TTC549 (cell line): ENCODE measurements at regions not wholly inside any gene's neighbourhood (a gene's known extent, or its start where the extent isn't known, plus 50 kb on each side); places are given as distances from the start of the nearest gene placed in this dataset.

Experiments used
- FAIRE-seq: peaks from 2 replicates; lab custom pipeline; 2012; peaks lifted over from hg19 to GRCh38; lab: Jason Lieb, UNC

DNA sequence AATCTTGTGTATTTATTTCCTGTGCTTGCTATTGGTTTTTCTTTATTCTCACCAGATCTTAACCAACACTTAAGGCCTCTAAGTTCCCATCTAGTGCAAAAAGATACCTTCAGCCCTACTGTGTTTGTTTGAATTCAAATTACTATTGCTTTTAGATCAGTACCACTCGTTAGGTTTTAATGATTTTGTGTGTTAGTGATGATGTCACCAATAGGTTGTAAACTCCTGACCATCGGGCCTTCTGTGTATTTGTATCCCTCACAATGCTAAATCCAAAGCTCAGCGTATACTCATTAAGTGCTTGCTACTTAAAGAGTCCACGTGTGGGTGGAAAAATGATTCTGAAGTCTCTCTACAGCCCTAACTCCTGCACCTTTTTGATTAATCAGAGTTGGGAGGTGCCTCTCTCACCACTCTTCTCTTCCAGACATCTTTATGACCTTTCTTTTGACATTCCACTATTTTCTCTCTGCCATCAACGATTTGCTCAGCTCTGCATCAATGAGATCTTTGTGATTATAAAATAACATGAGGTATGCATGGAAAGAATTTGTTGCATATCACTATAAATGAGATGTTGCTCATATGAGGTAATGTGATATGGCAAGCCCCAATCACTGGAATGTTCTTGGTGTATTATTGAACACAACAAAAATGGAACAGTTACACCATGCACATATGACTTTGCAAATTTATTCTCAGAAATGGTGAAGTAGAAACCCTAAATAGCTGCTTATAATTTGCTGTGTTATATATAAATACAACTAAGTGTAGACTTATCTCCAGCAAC is 55.1 kb upstream of the LAMA2 start:
- FAIRE-seq: no peak

DNA sequence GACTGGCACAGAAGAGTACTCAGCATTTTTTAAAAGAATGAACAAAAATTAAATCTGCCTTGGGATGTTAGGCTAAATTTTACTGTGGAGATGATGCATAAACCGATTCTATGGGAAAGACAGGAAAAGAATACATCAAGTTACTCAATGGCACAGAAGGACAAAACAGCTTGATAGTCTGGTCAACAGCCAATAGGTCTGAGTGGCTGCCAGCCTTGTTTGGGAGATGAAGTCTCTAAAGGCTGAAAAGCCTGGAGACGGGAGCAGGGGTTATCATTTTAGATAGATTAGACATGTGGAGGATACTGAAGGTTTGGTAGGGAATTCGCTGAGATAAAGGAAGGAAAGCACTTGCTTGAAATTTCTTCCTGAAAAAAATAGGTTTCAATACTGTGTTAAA is 56.3 kb upstream of the LAMA2 start:
- FAIRE-seq: no peak

DNA sequence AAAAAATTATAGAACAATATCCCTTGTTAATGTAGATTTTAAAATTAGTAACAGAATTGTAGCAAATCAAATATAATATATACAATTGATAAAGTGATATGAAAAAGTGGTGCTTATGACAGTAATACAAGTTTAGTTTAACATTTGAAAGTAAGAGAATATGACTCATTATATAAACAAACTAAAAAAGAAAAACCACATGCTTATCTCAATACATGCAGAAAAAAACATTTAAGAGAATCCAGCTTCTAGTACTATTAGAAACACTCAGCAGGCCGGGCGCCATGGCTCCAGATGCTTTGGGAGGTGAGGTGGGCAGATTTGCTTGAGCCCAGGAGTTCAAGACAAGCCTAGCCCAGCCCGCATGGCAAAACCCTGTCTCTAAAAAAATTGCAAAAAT is 60.7 kb upstream of the LAMA2 start:
- FAIRE-seq: no peak

GRCh38 chr6:128821116-128821515 is 61.8 kb upstream of the LAMA2 start:
- no peak for FAIRE-seq

- no peak for FAIRE-seq
Observed at GRCh38 chr6:128808856-128809255, 74.1 kb upstream of the LAMA2 start.

- FAIRE-seq: no peak
Observed at GRCh38 chr6:128807577-128807976, 75.4 kb upstream of the LAMA2 start.

DNA sequence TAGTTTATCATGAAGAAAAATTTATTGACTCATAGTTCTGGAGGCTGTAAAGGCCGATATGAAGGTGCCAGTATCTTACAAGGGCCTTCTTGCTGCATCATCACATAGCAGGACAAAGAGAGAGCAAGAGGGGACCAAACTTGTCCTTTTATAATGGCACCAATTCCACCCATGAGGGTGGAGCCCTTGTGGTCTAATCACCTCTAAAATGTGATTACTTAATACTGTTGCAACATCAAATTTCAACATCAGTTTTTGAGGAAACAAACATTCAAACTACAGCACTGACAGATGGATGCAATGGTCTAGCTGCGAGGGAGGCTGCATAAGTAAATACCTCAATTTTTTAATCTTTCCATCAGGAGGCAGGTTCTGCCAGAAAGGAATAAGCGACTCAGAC is 76.7 kb upstream of the LAMA2 start:
- FAIRE-seq: no peak

DNA sequence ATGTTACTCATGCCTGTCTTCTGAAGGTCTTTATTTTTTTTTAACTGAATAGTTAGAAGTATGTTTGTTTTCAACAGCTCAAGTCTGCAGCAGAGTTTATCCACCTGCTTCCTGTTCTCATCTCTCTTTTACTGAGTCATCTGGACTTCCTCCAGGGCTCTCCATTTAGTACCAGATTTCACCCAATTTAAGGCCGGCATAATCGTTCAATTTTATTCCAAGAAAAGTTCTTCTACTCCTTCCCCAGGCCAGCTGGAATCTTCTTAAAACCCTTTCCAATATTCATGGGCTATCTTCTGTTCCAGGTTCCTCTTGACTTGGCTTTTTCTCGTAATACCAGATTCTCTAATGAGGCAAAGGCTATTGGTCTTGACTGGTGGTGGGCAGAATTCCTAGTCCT is 79.0 kb upstream of the LAMA2 start:
- FAIRE-seq: no peak

DNA sequence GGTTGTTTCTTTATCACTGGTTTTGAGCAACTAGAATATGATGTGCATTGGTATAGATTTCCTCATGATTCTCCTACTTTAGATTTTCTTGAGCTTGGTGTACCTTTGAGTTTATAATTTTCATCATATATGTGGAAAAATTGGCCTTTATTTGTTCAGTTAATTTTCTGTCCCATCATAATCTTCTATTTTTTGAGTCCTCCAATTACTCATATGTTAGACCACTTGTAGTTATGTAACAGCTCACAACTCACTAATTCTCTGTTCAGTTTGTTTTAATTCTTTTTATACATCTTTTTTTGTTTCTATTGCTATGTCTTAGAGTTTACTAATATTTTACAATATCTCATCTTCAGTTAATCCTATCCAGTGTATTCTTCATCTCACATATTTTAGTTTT is 81.3 kb upstream of the LAMA2 start:
- no peak for FAIRE-seq

DNA sequence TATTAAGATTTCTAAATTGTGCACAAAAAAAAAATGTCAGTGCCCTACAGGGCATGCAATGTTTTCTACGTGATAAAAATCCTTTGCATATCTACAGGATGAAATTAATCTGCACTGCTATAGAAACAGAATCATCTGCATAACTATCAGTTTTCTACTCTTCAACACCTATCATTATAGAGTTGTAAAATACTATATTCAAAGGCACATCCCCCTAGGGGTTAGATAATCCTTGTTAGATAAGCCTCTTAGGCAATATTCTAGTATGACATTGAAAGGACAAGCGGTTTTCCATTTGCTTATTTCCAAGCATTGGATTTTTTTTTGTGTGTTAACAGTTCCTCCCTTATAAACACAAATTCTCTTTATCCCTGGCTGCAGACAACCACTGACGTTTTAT is 98.7 kb upstream of the LAMA2 start:
- no peak for FAIRE-seq

DNA sequence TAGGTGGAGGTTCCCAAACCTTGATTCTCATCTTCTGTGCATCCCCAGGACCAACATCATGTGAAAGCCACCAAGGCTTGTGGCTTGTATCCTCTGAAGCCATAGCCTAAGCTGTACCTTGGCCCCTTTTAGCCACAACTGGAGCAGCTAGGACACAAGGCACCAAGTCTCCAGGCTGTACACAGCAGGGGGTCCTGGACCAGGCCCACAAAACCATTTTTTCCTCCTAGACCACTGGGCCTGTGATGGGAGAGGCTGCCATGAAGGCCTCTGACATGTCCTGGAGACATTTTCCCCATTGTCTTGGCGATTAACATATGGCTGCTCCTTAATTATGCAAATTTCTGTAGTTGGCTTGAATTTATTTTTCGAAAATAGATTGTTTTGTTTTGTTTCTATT is 114.8 kb upstream of the LAMA2 start:
- no peak for FAIRE-seq

DNA sequence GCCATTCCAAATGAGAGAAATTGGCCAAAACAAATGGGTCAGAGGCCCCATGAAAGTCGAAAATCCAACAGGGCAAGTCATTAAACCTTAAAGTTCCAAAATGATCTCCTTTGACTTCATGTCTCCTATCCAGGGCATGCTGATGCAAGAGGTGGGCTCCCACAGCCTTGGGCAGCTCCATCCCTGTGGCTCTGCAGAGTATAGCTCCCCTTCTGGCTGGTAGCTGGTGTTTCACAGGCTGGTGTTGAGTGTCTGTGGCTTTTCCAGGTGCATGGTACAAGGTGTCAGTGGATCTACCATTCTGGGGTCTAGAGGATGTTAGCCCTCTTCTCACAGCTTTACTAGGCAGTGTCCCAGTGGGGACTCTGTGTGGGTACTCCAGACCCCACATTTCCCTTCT is 115.2 kb upstream of the LAMA2 start:
- FAIRE-seq: no peak

GRCh38 chr6:128767150-128767549 is 115.8 kb upstream of the LAMA2 start:
- FAIRE-seq: no peak

GRCh38 chr6:128763599-128764300 is 119.2 kb upstream of the LAMA2 start:
- FAIRE-seq: no peak

DNA sequence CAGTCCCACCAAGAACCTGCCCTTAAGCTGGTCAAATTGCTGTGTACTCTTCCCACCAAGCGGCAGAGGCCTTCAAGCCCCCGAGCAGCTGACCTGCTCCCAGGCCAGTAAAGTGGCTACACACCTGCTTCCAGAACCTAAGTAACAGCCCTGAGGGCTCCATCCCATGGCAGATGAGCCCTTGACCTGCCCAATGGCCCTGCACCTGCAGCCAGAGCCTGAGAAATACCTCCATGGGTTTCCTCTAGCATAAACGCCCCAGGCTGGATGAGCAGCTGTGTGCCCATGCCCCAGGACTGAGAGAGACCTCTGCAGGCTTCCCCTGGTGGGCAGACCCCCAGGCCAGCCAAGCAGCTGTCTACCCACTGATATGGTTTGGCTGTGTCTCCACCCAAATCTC is 123.0 kb upstream of the LAMA2 start:
- FAIRE-seq: no peak

- no peak for FAIRE-seq
Observed at GRCh38 chr6:128759447-128759846, 123.5 kb upstream of the LAMA2 start.

DNA sequence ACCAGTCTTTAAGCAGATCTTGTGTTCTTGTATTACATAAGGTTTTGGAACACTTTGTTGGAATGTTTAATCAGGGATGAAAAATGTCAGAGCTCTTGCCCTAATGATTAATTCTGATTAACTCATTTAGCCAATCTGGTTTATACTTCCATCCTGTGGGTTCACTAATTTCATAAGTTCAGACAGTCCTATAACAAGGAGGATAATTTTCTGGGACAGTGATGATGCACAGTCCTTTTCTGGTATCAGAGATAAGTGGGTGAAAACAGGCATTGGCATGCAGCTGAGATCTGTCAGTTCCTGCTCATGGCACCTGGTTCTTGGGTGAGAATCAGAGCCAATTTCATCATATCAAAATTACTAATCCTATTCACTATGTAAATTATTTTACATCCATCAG is 125.0 kb upstream of the LAMA2 start:
- FAIRE-seq: no peak

DNA sequence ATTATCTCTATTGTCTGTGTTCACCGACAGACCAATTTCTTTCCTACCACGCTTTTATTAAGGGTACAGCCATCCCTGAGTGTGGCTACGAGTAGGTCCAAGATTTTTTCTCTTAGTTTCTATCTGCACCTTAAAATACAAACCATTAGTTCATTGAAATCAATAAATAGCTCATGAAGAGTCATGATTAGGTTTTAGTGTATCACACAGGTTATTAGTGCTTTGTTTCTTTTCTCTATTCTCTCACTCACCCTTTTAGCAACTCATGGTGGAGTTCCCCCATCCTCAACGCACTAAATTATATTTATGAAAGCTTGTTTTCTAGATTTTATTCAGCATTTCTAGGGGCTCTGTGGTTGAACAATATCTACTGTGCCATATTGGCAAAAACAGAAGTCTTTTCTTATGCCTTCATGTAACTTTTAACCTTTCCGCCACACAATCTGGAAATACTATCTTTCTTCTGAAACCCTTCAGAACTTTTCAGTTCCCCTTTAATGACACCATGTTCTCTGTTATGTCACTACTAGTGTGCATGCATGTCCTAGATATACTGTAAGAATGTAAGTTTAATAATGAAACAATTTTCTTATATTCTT is 128.2 kb upstream of the LAMA2 start:
- FAIRE-seq: no peak

GRCh38 chr6:128743974-128744765 is 138.8 kb upstream of the LAMA2 start:
- no peak for FAIRE-seq

GRCh38 chr6:128742900-128743299 is 140.0 kb upstream of the LAMA2 start:
- no peak for FAIRE-seq

DNA sequence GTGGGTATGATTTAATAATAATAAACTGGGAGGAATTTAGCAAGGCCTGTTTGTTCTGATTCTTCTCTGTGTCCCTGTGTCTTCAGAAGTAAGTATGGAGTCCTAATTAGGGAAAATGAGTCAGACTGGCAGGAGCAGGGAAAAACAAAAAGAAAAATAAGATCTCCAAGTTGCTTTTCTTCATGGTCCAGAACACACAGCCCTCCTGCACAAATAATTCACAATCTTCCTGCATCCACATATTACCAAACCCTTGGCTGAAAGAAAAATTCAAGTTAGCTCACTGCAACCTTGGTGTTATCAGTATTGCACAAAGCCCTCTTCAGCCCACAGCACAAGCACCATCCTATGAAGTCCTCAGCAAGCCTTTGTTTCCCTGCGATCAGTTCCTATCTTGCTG is 142.0 kb upstream of the LAMA2 start:
- no peak for FAIRE-seq

- no peak for FAIRE-seq
Observed at GRCh38 chr6:128739112-128739511, 143.8 kb upstream of the LAMA2 start.

- no peak for FAIRE-seq
Observed at GRCh38 chr6:128738112-128738511, 144.8 kb upstream of the LAMA2 start.
